ENCODE measurements at regions not wholly inside any gene's neighbourhood (a gene's known extent, or its start where the extent isn't known, plus 50 kb on each side); places are given as distances from the start of the nearest gene placed in this dataset.

DNA sequence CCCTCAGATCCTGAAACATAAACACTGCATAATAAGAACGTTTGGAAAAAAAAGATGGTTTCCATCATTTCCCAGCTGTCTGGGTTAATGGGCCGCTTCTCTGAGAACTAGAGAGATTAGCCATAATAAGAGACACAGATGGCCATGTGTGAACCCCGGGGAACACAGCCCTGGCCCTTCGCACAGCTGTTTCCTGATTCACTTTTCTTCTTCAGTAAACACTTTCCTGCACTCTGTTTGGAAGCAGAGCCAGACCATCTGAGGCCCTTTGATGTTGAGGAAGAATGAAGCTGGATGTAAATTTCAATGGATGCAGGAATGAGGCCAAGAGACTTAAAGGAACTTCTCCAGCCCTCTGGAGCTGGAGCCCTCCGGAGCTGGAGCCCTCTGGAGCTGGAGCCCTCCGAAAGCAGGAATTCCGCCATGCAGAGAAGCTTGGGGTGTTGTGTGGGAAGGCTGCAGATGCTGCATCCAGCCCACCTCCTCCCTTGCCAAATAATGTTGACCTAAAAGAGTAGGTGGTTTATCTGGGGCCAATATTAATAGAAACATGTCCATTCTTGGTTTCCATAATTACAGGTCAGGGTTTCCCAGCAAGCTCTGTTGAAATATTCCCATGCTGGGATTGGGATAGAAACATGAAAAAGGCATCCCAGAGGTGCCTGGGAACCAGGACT is 218.9 kb downstream of the NXNL2 start:
- no peak for DNase-seq
- TF ChIP-seq POLR2A (IDR thresholded peaks at IDR 0.05) (no peak), EP300 (IDR thresholded peaks at IDR 0.05) (no peak)
- TF ChIP-seq, protein P1, sequence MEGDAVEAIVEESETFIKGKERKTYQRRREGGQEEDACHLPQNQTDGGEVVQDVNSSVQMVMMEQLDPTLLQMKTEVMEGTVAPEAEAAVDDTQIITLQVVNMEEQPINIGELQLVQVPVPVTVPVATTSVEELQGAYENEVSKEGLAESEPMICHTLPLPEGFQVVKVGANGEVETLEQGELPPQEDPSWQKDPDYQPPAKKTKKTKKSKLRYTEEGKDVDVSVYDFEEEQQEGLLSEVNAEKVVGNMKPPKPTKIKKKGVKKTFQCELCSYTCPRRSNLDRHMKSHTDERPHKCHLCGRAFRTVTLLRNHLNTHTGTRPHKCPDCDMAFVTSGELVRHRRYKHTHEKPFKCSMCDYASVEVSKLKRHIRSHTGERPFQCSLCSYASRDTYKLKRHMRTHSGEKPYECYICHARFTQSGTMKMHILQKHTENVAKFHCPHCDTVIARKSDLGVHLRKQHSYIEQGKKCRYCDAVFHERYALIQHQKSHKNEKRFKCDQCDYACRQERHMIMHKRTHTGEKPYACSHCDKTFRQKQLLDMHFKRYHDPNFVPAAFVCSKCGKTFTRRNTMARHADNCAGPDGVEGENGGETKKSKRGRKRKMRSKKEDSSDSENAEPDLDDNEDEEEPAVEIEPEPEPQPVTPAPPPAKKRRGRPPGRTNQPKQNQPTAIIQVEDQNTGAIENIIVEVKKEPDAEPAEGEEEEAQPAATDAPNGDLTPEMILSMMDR (IDR thresholded peaks at IDR 0.05) = no peak
- Histone ChIP-seq H3K4me1 (ENCODE audit: insufficient read depth) (peaks cover 1% of the 10 kb centered on the region), H3K4me3 (no peak overlapping the region), H3K36me3 (no peaks in the 10 kb centered on the region), H3K9me3 (no peaks in the 10 kb centered on the region), H3K27ac (no peak overlapping the region), H3K27me3 (no peaks in the 10 kb centered on the region)
- WGBS, 3 donors = 25 to 34% (median 32%) methylated on average over 7 of the region's 7 CpGs
- intact Hi-C loops (cut with DNase I) = no loop called here

GRCh38 chr9:88754452-88754851 is 219.5 kb downstream of the NXNL2 start:
- Histone ChIP-seq H3K27ac (no peak overlapping the region), H3K9me3 (no peaks in the 10 kb centered on the region), H3K36me3 (no peaks in the 10 kb centered on the region), H3K4me1 (ENCODE audit: insufficient read depth) (peaks cover 1% of the 10 kb centered on the region), H3K4me3 (no peak overlapping the region), H3K27me3 (no peaks in the 10 kb centered on the region)
- DNase-seq = no peak
- intact Hi-C loops (cut with DNase I) = no loop called here
- 87 to 92% (median 90%) methylated on average over 13 of the region's 13 CpGs for WGBS, 3 donors
- TF ChIP-seq, protein P1 (IDR thresholded peaks at IDR 0.05) = no peak
- TF ChIP-seq EP300 (IDR thresholded peaks at IDR 0.05) (no peak), POLR2A (IDR thresholded peaks at IDR 0.05) (no peak)

GRCh38 chr9:88754886-88755285 is 219.9 kb downstream of the NXNL2 start:
- no peak overlapping the region for H3K4me3 ChIP-seq
- H3K27ac ChIP-seq = no peak overlapping the region
- WGBS, 3 donors = 48 to 53% (median 50%) methylated on average over 5 of the region's 5 CpGs
- no peaks in the 10 kb centered on the region for H3K27me3 ChIP-seq
- intact Hi-C loops (cut with DNase I) = no loop called here
- no peaks in the 10 kb centered on the region for H3K36me3 ChIP-seq
- no peaks in the 10 kb centered on the region for H3K9me3 ChIP-seq
- TF ChIP-seq, protein P1 (IDR thresholded peaks at IDR 0.05) = no peak
- TF ChIP-seq EP300 (IDR thresholded peaks at IDR 0.05) = no peak
- TF ChIP-seq POLR2A (IDR thresholded peaks at IDR 0.05) = no peak
- H3K4me1 ChIP-seq (ENCODE audit: insufficient read depth) = peaks cover 1% of the 10 kb centered on the region
- DNase-seq = no peak

DNA sequence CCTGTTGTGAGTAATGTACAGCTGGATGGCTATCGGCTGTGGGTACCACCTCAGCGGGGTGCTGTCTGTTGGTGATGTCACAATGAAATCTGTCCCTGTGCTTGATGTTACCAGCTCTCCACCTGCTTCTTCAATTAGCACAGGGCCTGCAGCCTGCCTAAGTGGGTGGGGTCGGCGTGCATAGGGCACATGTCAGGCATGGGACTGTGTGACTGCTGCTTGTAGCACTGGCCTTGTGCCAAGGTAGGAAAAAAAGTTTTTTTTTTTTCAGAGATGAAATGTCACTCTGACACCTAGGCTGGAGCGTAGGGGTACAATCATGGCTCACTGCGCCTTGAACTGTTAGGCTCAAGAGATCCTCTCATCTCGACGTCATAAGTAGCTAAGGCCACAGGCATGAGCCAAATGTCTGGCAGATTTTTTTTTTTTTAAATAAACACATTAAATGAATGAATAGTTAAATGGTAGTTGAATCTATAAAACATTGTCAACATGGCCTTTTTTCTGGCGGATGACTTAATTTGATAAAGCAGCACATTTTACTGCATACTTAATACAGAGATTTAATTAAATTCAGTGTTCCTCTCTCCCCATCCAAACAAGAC is 222.5 kb downstream of the NXNL2 start:
- Histone ChIP-seq H3K27ac (no peak overlapping the region), H3K9me3 (no peaks in the 10 kb centered on the region), H3K36me3 (no peaks in the 10 kb centered on the region), H3K4me3 (no peak overlapping the region), H3K27me3 (no peaks in the 10 kb centered on the region), H3K4me1 (ENCODE audit: insufficient read depth) (peaks cover 1% of the 10 kb centered on the region)
- no peak for DNase-seq
- WGBS, 3 donors = 88 to 93% (median 92%) methylated on average over 9 of the region's 9 CpGs
- TF ChIP-seq POLR2A (IDR thresholded peaks at IDR 0.05) (no peak), EP300 (IDR thresholded peaks at IDR 0.05) (no peak)
- TF ChIP-seq, protein P1 (IDR thresholded peaks at IDR 0.05) = no peak
- intact Hi-C loops (cut with DNase I) = no loop called here

All from ovary (tissue), 7 donors.